Fibroblast of gingiva (primary cell): ENCODE measurements at regions not wholly inside any gene's neighbourhood (a gene's known extent, or its start where the extent isn't known, plus 50 kb on each side); places are given as distances from the start of the nearest gene placed in this dataset.

ENCODE experiments used
- DNase-seq: peaks from one replicate; pipeline ENCODE4 v3.0.0-alpha.2; 2011; ENCODE audit warnings: low read depth

GRCh38 chr4:17296921-17297890 lies 214.7 kb downstream of the QDPR start:
- no peak for DNase-seq

GRCh38 chr4:17293901-17294300 lies 218.0 kb downstream of the QDPR start:
- no peak for DNase-seq

- no peak for DNase-seq
Observed at GRCh38 chr4:17288151-17288550, 223.7 kb downstream of the QDPR start.

GRCh38 chr4:17286752-17287460 lies 225.0 kb downstream of the QDPR start:
- DNase-seq = no peak

GRCh38 chr4:17285747-17286146 lies 226.1 kb downstream of the QDPR start:
- DNase-seq = no peak

GRCh38 chr4:17284323-17285175 lies 227.3 kb downstream of the QDPR start:
- no peak for DNase-seq

DNA sequence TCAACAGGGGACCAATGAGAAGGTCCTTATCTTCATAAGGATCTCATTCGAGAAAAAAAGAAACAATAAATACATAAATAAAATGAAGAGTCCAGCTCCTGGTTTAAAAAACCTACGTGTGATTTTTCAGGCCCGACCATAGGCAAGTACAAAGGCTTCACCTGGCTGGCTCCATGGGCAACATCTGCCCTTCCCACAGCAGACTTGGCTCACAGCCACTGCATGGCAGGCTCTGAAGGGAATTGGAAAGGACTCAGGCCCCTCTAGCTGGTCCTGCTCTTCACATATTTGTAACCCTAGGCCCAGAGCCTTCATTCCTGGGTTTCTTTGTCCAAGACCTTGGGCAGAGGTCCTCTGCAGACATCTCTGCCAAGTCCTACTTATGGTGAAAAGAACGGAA lies 228.1 kb downstream of the QDPR start:
- no peak for DNase-seq

DNA sequence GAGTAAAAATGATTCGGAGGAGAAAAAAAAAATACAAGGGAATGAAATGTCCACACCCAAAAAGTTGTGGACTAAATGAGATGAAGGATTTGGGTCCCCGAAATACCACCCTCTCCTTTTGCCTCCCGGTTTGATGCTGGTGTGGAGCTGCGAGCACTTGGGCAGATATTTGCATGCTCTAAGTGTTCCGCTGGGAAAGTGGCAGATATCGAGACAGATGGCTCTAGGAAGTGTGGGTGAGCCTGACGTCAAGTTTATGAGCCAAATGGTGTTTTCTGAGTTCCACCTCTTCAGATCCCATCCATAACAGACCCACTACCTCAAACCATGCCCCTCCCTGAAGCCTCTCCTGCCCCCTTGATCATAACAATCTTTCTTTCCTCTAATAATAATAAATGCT lies 228.6 kb downstream of the QDPR start:
- no peak for DNase-seq

GRCh38 chr4:17280261-17281018 lies 231.4 kb downstream of the QDPR start:
- no peak for DNase-seq

DNA sequence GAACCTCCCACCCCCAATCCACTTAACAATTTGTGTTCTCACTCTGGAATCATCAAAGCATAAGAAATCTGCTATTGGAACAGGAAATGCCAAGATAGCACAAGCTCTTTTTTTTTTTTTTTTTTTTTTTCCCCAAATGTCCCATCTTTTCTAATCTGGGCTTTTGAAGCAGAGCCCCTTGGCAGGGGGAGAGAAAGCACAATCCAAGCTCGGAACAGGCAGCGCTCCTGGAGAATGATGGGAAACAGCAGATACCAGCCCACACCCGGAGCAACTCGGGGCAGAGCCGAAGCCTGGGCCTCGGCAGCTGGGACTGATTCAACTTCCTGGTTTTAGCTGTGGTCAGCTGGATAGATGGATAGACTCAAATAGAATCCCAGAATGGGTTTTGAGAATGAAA lies 235.1 kb downstream of the QDPR start:
- peak; percentile 12 for DNase-seq

DNA sequence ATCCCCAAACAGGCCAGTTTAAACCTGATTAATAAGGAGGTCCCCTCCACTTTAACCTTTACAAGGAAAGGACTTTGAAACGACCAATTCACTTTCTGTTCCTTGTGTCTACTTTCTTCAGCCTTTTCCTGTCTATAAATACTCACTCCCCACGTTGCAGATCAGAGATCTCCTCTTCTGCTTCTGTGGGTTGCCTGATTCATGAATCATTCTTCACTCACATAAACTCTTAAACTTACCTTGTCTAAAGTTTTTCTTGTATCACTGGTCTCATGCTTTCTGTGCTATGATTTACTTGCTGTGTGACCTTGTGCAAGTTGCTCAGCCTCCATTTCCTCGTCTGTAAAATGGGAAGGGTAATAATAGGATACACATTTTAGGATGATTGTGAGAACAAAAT lies 236.1 kb downstream of the QDPR start:
- DNase-seq = no peak

- DNase-seq = peak; percentile 36
Observed at GRCh38 chr4:17273047-17273446, 238.8 kb downstream of the QDPR start.

DNA sequence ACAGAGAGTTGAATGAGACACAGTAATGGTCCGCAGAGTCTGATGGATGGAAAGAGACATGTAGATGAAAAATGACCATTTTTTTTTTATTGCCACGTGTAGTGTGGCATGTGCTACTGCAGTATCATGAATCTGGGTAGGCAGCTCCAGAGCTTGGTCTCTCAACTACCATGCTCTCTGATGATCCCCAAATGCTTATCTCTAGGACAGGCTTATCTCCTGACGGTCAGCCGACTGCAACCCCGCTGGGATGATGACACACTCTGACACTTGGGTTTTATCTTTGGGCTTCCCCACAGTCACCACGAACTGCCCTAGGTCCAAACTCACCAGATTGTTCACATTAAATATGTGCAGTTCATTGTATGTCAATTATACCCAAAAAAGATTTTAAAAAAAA lies 239.7 kb downstream of the QDPR start:
- DNase-seq = no peak

DNA sequence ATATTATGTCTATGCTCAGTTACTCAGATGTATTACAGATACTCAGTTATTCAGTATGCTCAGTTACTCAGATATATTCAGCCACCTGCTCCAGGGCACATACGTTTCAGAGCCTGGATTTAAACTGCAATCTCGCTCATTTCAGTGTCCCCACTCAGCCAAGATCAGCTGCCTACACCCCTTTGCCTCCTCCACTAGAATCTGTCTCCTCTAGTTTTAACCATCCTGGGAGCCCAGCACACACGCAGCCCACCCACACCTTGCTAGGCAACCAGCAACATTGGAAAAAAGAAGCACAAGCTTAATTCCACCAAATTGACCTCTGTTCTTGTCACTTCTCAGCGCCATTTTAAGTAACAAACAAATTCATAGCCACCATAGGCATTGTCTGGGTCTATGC lies 246.2 kb downstream of the QDPR start:
- no peak for DNase-seq

- DNase-seq = peak; percentile 21
Observed at GRCh38 chr4:17265139-17265538, 246.8 kb downstream of the QDPR start.

DNA sequence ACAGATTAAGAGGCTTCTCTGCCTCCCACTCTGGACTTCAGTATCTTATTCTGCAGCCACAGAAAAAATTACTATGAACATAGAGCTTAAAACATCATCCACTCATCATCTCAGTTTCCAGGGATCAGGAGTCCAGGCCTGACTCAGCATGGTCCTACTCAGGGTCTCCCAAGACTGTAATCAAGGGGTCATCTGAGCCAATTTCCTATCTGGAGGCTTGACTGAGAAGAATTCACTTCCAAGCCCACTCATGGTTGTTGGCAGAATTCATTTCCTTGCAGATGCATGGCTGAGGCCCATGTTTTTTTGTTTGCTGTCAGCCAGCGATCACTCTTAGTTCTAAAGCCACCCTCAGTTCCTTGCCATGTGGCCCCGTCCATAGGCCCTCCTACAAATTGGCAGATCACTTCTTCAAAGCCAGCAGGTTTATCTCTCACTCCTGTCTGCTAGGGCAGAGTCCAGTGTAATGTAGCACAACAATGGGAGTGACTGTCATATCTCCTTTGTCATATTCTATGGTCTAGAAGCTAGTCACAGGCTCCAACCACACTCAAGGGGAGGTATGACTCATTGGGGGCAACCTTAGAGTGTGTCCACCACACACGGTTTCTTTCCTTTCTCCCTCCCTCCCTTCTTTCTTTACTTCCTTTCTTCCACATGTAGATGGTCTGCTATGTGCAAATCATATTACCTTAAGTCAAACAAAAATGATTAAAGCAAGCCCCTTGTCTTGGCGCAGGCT lies 251.6 kb downstream of the QDPR start:
- DNase-seq = no peak

DNA sequence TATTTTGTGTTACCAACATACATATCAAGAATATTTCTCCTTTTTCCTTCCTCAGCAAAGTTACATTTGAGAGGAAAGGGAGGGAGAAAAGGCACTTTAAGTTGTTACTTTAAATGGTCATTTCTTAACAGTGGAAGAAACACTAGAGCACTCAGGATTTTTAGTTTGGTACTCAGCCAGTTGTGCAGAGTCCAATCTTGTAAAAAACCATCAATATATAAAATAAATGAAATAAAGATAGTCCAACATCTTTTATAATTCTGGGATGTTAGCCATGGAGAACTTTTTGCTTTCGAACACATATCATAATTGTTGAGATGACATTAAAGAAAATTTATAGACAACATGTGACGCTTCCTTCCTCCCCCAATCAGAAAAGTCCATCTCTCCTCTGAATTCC lies 253.8 kb downstream of the QDPR start:
- no peak for DNase-seq

- no peak for DNase-seq
Observed at GRCh38 chr4:17252131-17252530, 259.8 kb downstream of the QDPR start.

GRCh38 chr4:17251101-17251500 lies 260.8 kb downstream of the QDPR start:
- DNase-seq = no peak

DNA sequence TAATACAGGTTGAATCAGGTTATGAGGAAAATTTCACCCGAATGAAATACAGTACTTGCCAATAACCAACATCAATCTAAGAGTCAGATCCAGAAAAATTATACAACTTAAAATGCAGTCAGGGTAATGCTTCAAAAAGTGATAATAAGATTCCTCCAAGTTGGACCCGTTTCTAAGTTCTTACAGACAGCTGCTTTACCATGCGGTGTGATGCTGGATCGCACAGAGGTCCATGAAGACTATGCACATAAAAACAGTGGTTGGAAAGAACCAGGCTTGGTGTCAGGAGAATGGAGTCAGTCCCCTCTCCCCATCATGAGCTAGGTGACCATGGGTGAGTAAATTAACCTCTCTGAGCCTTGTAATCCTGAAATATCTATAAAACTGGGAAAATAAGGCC lies 261.3 kb downstream of the QDPR start:
- DNase-seq = no peak

DNA sequence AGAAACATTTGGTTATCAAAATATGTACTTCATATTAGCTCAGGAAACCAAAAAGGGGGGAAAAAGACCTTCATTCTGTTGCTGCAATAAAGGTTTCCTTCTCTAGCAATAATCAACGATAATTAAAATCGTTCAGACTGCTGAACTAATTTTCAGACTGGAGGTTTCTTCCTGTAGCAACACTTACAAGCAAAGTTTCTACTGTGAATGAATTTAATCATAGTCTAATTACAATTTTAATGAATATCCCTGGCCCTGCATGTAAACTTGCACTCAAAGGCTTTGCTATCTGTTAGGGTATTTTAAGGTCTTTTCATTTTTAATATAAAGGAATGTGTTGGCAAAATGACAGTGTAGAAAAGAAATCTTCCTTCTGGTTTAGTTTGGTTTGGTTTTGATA lies 265.2 kb downstream of the QDPR start:
- DNase-seq = no peak
